GM12874 (cell line): ENCODE measurements at regions not wholly inside any gene's neighbourhood (a gene's known extent, or its start where the extent isn't known, plus 50 kb on each side); places are given as distances from the start of the nearest gene placed in this dataset.

Experiments used
- TF ChIP-seq, protein P1 (sequence below): IDR thresholded peaks from 2 replicates; pipeline ENCODE4 v1.5.1; 2011; ENCODE audit warnings: low read depth, mild to moderate bottlenecking, control low read depth, low read length, moderate library complexity; ENCODE audit not compliant: insufficient read depth

DNA sequence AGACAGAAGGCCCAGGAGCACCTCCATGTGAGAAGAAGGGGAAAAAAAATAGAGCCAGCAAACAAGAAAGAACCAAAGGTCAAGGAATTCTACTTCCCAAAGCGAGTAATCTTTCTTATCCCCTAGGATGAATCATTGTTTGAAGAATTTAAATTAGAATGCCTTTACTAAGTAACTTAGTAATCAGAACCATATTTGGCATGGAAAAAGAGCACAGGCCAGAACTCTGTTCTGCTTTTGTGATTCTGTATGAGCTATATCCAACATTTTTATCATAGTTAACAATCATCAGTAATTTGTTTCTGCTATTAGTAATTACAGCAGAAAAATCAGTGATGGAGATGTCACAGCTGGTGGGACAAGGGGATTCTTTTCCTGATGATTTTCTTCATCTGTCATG is 228.8 kb upstream of the FAM83B start:
- TF ChIP-seq, protein P1, sequence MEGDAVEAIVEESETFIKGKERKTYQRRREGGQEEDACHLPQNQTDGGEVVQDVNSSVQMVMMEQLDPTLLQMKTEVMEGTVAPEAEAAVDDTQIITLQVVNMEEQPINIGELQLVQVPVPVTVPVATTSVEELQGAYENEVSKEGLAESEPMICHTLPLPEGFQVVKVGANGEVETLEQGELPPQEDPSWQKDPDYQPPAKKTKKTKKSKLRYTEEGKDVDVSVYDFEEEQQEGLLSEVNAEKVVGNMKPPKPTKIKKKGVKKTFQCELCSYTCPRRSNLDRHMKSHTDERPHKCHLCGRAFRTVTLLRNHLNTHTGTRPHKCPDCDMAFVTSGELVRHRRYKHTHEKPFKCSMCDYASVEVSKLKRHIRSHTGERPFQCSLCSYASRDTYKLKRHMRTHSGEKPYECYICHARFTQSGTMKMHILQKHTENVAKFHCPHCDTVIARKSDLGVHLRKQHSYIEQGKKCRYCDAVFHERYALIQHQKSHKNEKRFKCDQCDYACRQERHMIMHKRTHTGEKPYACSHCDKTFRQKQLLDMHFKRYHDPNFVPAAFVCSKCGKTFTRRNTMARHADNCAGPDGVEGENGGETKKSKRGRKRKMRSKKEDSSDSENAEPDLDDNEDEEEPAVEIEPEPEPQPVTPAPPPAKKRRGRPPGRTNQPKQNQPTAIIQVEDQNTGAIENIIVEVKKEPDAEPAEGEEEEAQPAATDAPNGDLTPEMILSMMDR, result no peak

DNA sequence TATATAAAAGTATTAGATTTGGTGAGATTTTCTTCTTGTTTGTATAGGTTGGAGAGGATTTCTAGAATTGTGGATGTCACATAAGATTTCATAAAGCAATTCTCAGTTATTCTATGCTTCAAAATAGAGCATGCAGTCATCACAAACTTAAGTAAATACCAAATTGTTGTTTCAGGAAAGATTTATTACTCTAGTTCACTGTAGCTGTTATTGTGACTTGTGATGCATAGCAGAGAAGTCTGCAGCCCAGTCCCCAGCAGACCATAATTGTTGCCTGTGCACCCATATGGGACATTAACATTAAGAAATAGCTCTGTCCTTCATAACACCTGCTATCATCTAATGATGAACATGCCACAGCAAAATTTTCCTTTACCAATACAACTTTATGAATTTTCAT is 228.0 kb upstream of the FAM83B start:
- TF ChIP-seq, protein P1, result no peak

DNA sequence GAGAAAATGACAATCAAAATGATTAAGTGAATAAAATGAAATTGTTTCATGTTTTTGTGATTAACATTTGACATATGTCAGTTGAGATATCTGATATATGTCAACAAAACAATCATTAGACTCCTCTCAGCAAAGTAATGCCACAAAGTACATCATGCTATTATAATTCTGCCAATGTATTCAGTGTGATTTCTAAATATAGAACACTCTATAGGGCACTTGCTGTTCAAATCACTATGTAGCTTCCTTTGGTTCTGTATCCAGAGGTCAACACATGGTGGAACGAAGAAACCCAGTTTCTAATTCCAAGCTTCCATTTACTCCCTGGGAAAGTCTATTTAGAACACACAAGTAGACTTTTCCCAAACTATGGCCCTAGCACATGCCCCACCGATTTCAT is 227.5 kb upstream of the FAM83B start:
- TF ChIP-seq, protein P1, result no peak

DNA sequence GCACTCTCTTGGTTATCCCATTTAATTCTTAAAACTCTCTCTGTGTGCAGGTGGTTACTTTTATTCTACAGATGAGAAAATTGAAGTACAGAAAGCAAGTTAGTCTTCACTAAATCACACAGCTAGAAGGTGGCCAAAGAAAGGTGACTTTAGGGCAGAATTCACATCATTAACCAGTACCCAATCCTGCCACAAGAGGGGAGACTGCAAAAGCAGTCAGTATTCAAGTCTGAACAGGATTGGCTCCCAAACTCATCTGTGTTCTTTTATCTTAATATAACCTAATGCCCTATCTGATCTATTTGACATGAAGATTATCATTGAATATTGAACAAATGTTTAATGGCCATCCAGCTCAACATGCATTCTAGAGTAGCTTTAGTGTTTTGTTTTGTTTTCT is 225.3 kb upstream of the FAM83B start:
- TF ChIP-seq, protein P1, result peak; percentile 24; the same call in 1 of the 2 replicates

DNA sequence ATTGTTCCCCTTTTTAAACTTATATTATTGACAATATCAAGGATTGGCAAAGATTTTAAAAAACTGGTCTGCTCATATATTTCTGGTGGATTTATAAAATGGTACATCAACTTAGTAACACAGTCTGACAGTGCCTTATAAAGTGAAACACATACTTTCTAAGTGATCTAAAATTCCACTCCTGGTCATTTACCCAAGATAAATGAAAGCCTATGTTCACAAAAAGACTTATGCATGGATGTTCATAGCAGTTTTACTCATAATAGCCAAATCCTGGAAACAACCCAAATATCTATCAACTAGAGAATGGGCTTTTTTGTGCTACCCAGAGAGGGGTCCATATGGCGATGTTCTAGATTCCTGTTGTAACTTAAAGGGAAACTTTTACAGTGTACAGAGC is 222.4 kb upstream of the FAM83B start:
- TF ChIP-seq, protein P1, result no peak

DNA sequence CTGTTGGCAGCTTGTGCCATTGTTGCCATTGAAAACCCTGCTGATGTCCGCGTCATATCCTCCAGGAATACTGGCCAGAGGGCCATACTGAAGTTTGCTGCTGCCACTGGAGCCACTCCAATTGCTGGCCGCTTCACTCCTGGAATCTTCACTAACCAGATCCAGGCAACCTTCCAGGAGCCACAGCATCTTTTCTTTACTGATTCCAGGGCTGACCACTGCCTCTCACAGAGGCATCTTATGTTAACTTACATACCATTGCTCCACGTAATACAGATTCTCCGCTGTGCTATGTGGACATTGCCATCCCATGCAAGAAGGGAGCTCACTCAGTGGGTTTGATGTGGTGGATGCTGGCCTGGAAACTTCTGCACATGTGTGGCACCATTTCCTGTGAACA is 221.8 kb upstream of the FAM83B start:
- TF ChIP-seq, protein P1, result no peak

DNA sequence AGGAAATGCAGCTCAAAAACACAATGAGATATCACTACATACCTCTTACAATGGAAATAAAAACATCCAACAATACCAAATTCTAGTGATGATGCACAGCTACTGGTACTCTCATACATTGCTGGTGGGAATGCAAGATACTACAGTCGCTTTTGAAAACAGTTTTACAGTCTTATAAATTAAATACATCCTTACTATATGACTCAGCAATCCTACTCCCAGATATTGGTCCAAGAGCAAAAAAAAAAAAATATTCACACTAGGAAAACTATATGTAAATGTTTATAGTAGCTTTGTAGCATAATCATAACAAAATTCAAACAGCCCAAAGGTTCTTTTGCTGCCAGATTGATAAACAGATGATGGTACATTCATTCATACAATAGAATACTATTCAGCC is 217.4 kb upstream of the FAM83B start:
- TF ChIP-seq, protein P1, result no peak

DNA sequence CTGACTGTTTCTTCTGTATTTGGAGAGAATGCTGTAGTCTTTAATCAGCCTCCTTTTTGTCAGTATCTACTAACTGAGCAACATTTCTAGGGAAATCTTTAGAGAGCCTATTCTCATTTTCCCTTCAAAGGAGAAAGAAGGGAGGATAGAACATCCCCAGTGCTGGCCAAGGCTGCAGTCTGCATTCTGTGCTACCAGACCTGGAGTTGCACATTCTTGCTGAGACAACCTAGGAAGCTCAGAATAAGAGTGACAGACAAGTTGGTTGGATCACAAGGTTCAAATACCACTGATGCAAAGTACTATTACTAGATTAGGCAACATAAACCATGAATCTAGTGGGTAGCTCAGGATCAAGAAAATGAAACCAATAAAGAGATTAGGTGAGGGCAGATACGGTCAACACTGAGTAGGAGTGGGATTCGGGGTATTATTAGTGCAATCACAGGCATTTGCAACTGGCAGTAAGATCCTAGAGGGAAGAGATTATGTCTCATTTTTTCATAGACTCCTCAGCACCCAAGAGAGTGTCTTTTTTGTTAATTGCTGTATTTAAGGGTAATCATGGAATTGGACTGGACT is 213.5 kb upstream of the FAM83B start:
- TF ChIP-seq, protein P1, result no peak
